Esophagus muscularis mucosa (tissue), 4 donors: ENCODE measurements at regions not wholly inside any gene's neighbourhood (a gene's known extent, or its start where the extent isn't known, plus 50 kb on each side); places are given as distances from the start of the nearest gene placed in this dataset.

Experiments
- DNase-seq: peaks from one replicate; pipeline ENCODE4 v3.0.0-alpha.2; 2017; ENCODE audit errors: extremely low spot score
- H3K27ac ChIP-seq, 4 donors: fragments of 200-600 bp; sonication (generic); replicated peaks in 1 of 4; 1 replicate in 3 of 4; 2 replicates in 1 of 4; pipeline ENCODE4 v1.5.1; 2016 to 2019; ENCODE audit warnings: mild to moderate bottlenecking in 1 of 4
- H3K27me3 ChIP-seq, 4 donors: fragments of 200-600 bp; sonication (generic); one replicate each; pipeline versions ENCODE4 v1.5.1 to v1.6.0; 2016 to 2019
- H3K36me3 ChIP-seq, 4 donors: fragments of 200-600 bp; sonication (generic); one replicate each; pipeline ENCODE4 v1.5.1; 2016 to 2019
- H3K4me1 ChIP-seq, 4 donors: fragments of 200-600 bp; sonication (generic); one replicate each; pipeline ENCODE4 v1.5.1; 2016 to 2019
- H3K4me3 ChIP-seq, 4 donors: fragments of 200-600 bp; sonication (generic); 1 replicate in 2 of 4; 2 replicates in 2 of 4; pipeline ENCODE4 v1.5.1; 2016 to 2019; ENCODE audit warnings: mild to moderate bottlenecking in 4 of 4, moderate library complexity in 1 of 4
- H3K9me3 ChIP-seq, 4 donors: fragments of 200-600 bp; sonication (generic); 1 replicate in 3 of 4; 2 replicates in 1 of 4; pipeline ENCODE4 v1.5.1; 2016 to 2019
- EP300 ChIP-seq: sonication (generic); formaldehyde crosslinking; IDR thresholded peaks from one replicate; pipeline ENCODE4 v1.6.1; 2017; ENCODE audit warnings: antibody characterized with exemption
- POLR2A ChIP-seq: fragments of 450-650 bp; IDR thresholded peaks from one replicate; pipeline ENCODE4 v1.6.1; 2017; ENCODE audit warnings: antibody characterized with exemption, moderate library complexity, mild to moderate bottlenecking, low read depth
- POLR2AphosphoS5 ChIP-seq, 2 donors: sonication (generic); formaldehyde crosslinking; IDR thresholded peaks; one replicate each; pipeline ENCODE4 v1.6.1; 2017; ENCODE audit warnings: antibody characterized with exemption in 2 of 2
- WGBS: methylation state at CpG from one replicate; pipeline ENCODE4 v1.1.5; 2018; 5-methylcytosine and 5-hydroxymethylcytosine counted together
- intact Hi-C: fragments of 100-400 bp; cut with DNase I; formaldehyde crosslinking; loops from one replicate; pipeline ENCODE4 v1.15.1; 2023
- TF ChIP-seq, protein P1 (sequence below), 3 experiments: fragments of 200-600 bp in 2 of 3; fragments of 450-650 bp in 1 of 3; sonication (generic) in 2 of 3; IDR thresholded peaks; one replicate each; pipeline ENCODE4 v1.5.1; 2017 to 2019; ENCODE audit warnings: antibody characterized with exemption in 3 of 3, mild to moderate bottlenecking in 2 of 3, moderate library complexity in 1 of 3

DNA sequence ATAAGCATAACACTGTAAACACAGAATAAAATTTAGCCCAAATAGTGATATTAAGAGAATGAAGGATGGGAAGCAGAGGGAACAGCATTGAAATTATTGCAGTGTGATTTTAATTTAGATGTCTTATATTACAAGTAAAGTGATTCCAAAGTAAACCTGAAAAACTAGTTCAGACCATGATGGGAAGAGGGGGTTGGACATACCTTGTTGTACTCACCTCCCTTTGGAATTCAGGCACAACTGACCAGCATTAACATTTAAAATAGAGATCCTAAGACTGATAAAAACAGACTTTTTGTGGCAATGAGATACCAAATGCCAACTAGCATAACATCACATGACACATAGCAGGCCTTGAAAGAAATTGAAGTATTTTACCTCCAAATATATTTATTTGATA, 210.0 kb upstream of the ADRA1D start:
- intact Hi-C loops, result no loop called here
- no peak for TF ChIP-seq EP300
- Histone ChIP-seq H3K27ac (no peak overlapping the region), H3K9me3 (peaks cover 0 to 3% (median 0%) of the 10 kb centered on the region in 4 donors), H3K4me3 (no peak overlapping the region), H3K27me3 (no peaks in the 10 kb centered on the region), H3K4me1 (no peaks in the 10 kb centered on the region), H3K36me3 (no peaks in the 10 kb centered on the region)
- DNase-seq, result no peak

DNA sequence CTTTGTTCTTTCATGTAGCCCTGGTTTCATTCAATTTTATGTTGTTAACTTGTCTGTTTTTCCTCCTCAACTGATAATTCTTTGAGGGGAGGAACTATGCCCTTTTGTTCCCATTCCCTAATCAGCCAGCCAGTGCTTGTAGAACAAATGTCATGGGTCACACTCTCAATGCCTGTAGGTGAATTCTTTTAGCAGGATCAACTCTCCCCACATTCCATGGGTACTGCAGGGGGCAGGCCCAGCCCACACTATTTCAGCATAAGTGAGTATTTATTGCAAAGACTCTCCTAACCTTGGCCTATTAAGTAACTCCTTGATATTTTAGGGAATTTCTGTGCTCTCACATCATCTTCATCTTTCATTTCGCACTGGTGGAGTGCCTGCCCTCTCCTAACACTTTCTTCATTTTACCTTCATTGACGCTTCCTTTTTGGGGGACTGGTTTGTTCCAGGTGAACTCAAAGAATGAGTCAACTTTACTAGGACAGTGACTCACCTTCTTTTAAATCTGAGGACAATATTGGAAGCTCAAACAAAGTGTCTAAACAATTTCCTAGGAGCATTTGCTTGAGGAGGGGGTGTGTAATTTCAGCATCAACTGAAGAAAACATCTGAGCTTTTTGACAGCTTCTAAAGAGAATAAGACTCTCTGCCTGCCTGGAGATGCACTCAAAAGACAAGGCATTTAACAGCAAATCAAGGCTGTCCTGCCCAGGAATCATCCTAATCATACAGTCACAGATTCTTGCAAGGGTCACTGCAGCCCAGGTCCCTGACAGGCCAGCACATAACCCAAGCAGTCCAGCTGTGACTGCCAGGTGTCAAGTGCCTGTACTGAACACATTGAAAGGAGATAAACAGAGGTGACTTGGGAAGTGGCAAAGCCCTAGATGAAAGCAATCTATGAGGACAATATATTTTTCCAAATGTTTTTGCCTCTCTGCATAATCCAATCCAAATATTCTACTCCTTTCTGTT, 208.8 kb upstream of the ADRA1D start:
- Histone ChIP-seq H3K9me3 (peaks cover 0 to 3% (median 0%) of the 10 kb centered on the region in 4 donors), H3K4me3 (no peak overlapping the region), H3K4me1 (no peaks in the 10 kb centered on the region), H3K27me3 (no peaks in the 10 kb centered on the region), H3K36me3 (no peaks in the 10 kb centered on the region), H3K27ac (no peak overlapping the region)
- no peak for TF ChIP-seq EP300
- TF ChIP-seq, protein P1, sequence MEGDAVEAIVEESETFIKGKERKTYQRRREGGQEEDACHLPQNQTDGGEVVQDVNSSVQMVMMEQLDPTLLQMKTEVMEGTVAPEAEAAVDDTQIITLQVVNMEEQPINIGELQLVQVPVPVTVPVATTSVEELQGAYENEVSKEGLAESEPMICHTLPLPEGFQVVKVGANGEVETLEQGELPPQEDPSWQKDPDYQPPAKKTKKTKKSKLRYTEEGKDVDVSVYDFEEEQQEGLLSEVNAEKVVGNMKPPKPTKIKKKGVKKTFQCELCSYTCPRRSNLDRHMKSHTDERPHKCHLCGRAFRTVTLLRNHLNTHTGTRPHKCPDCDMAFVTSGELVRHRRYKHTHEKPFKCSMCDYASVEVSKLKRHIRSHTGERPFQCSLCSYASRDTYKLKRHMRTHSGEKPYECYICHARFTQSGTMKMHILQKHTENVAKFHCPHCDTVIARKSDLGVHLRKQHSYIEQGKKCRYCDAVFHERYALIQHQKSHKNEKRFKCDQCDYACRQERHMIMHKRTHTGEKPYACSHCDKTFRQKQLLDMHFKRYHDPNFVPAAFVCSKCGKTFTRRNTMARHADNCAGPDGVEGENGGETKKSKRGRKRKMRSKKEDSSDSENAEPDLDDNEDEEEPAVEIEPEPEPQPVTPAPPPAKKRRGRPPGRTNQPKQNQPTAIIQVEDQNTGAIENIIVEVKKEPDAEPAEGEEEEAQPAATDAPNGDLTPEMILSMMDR (IDR thresholded peaks at IDR 0.05), result no peak
- no peak for TF ChIP-seq POLR2A
- no peak for TF ChIP-seq POLR2AphosphoS5 (IDR thresholded peaks at IDR 0.05)
- intact Hi-C loops, result no loop called here
- DNase-seq, result peak; percentile 70
- WGBS, result 94% methylated on average over 2 of the region's 2 CpGs

DNA sequence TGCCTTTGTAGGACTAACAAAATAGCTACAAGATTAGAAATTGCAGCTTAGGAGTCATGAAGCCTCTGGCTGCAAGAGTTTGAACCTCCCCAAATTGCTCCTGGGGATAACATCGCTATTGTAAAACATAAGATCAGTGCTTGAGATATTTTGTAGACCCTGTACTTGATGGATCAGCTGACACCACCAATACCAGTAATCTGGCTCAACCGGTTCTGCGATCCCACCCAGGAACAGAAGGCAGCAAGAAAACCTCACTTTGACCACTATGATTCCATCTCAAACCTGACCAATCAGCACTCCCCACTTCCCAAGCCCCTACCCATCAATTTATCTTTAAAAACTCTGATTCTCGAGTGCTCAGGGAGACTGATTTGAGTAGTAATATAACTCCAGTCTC, 206.9 kb upstream of the ADRA1D start:
- Histone ChIP-seq H3K36me3 (no peaks in the 10 kb centered on the region), H3K27me3 (no peaks in the 10 kb centered on the region), H3K4me3 (no peak overlapping the region), H3K9me3 (peaks cover 0 to 3% (median 0%) of the 10 kb centered on the region in 4 donors), H3K27ac (no peak overlapping the region), H3K4me1 (no peaks in the 10 kb centered on the region)
- intact Hi-C loops, result no loop called here
- no peak for DNase-seq
- TF ChIP-seq POLR2A (no peak), EP300 (no peak), POLR2AphosphoS5 (IDR thresholded peaks at IDR 0.05) (no peak)
- TF ChIP-seq, protein P1 (IDR thresholded peaks at IDR 0.05), result no peak
- 77% methylated on average over 4 of the region's 4 CpGs for WGBS

DNA sequence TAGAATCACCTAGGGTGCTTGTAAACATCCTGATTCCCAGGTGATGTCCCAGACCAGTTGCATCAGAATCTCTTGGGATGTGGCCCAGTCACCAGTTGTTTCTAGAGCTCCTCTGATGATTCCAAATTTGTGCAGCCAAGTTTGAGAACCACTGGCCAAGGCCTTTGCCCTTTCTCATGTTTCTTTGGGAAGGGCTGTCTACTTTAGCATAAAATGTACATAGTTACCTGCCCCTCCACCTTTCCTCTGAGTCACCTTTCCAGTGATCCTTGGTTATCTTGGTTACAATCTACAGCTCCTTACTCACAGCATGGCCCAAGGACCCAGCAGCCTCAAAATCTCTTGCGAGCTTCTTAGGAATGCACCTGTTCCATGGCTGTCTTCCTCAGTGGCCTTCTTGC, 206.2 kb upstream of the ADRA1D start:
- no peak overlapping the region for H3K27ac ChIP-seq
- TF ChIP-seq POLR2A (no peak), EP300 (no peak), POLR2AphosphoS5 (IDR thresholded peaks at IDR 0.05) (no peak)
- TF ChIP-seq, protein P1 (IDR thresholded peaks at IDR 0.05), result no peak
- peaks cover 0 to 4% (median 3%) of the 10 kb centered on the region in 4 donors for H3K4me1 ChIP-seq
- H3K9me3 ChIP-seq, result peaks cover 0 to 3% (median 0%) of the 10 kb centered on the region in 4 donors
- H3K36me3 ChIP-seq, result no peaks in the 10 kb centered on the region
- WGBS, result 100% methylated on average over 1 of the region's 1 CpG
- H3K27me3 ChIP-seq, result no peaks in the 10 kb centered on the region
- DNase-seq, result peak; percentile 74
- intact Hi-C loops, result no loop called here
- H3K4me3 ChIP-seq, result no peak overlapping the region

DNA sequence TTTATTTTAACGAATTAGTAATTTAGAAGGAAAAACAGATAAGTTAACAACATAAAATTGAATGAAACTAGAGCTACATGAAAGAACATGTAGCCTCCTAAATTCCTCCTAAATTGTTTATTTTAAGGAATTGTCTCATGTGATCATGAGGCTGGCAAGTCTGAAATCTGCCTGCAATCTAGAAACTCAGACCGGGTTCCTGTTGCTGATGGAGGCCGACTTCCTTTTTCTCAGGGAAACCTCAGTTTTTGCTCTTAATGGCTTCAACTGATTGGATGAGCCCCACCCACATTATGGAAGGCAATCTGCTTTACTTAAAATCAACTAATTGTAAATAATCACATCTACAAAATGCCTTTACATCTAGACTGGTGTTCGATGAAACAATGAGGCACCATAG, 205.0 kb upstream of the ADRA1D start:
- WGBS, result 79% methylated on average over 4 of the region's 4 CpGs
- no peak overlapping the region for H3K27ac ChIP-seq

More for the DNA sequence above, 205.0 kb upstream of the ADRA1D start:
- DNase-seq, result no peak
- no peak for TF ChIP-seq POLR2A
- TF ChIP-seq EP300, result no peak
- TF ChIP-seq, protein P1 (IDR thresholded peaks at IDR 0.05), result no peak
- no peak for TF ChIP-seq POLR2AphosphoS5 (IDR thresholded peaks at IDR 0.05)
- Histone ChIP-seq H3K4me1 (peaks cover 0 to 10% (median 7%) of the 10 kb centered on the region in 4 donors), H3K4me3 (no peak overlapping the region), H3K36me3 (no peaks in the 10 kb centered on the region), H3K9me3 (peaks cover 0 to 3% (median 0%) of the 10 kb centered on the region in 4 donors), H3K27me3 (no peaks in the 10 kb centered on the region)
- intact Hi-C loops, result no loop called here
